ENCODE measurements at regions not wholly inside any gene's neighbourhood (a gene's known extent, or its start where the extent isn't known, plus 50 kb on each side); places are given as distances from the start of the nearest gene placed in this dataset.

GRCh38 chr15:99511531-99511865 is 54.3 kb upstream of the MEF2A start:
- no peak for DNase-seq

- no peak for DNase-seq
These were observed 53.7 kb upstream of the MEF2A start for GRCh38 chr15:99511866-99512661.

DNA sequence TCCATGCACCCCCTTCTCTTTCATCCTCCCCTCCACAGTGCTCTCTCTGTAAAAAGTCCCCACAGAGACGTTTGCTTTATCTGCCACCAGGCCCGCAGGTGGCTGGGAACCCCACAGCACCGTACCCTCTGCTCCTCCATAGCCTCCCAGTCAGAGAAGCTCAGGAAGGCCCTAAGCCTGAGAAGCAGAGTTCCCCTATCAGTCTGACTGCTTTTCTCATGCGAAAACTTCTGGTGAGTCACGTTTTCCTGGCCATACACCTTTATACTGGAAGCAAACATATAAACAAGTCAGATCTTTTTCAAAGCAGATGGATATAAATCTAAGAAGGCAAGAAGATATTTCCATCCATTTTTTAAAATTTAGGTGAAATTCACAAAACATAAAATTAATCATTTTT is 51.5 kb upstream of the MEF2A start:
- DNase-seq: no peak
